ENCODE measurements at regions not wholly inside any gene's neighbourhood (a gene's known extent, or its start where the extent isn't known, plus 50 kb on each side); places are given as distances from the start of the nearest gene placed in this dataset.

DNA sequence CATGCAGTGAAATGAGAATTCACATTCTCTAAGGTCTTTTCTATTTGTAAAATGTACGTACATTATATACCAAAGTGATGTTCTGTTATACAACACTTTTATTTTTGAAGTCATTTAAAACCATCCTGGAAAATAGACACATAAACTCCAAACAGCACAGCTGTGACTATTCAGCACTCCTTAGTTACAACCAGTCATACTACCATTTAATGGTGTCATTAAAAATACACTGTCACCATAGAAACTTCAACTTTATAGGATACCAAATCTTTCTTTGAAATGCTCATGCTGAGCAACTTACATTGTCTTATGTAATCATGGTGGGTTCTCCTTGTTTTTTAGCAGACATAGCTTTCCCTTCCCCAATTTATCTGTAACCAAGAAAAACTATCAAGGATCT is 85.3 kb downstream of the METTL4 start:
- Mint-ChIP-seq H3K36me3 (ENCODE audit: low read depth) (no peaks in the 10 kb centered on the region), H3K27me3 (ENCODE audit: low read depth) (peaks cover 4% of the 10 kb centered on the region), H3K4me3 (no peak overlapping the region), H3K27ac (no peak overlapping the region), H3K4me1 (ENCODE audit: low read depth) (no peaks in the 10 kb centered on the region), H3K9me3 (no peaks in the 10 kb centered on the region)
- no peak for DNase-seq (ENCODE audit: low spot score)

DNA sequence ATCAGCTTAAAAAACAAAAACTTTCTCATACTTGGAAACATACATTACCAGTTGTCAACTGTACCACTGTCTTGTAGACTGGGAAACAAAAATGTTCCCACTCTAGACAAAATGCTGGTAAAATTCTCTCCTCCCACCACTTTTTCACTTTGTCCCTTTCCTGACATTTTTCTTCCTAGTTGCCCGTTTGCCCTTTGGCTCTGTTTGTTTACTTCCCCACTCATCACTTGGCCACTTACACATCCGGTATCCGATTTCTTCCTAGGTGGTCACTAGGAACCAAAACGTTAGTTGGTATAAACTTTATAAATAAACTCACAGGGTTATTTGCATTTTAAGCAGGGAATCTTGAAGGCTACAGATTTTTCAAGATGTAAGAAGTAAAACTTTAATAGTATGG is 84.9 kb downstream of the METTL4 start:
- no peaks in the 10 kb centered on the region for H3K4me1 Mint-ChIP-seq (ENCODE audit: low read depth)
- H3K36me3 Mint-ChIP-seq (ENCODE audit: low read depth), result no peaks in the 10 kb centered on the region
- H3K27ac Mint-ChIP-seq, result no peak overlapping the region
- H3K9me3 Mint-ChIP-seq, result no peaks in the 10 kb centered on the region
- DNase-seq (ENCODE audit: low spot score), result no peak
- H3K4me3 Mint-ChIP-seq, result no peak overlapping the region
- peaks cover 4% of the 10 kb centered on the region for H3K27me3 Mint-ChIP-seq (ENCODE audit: low read depth)
